Stomach (tissue), 8 donors: ENCODE measurements at regions not wholly inside any gene's neighbourhood (a gene's known extent, or its start where the extent isn't known, plus 50 kb on each side); places are given as distances from the start of the nearest gene placed in this dataset.
"Not testable (repeated sequence)": the region's sequence is repeated elsewhere in the genome, so short reads cannot be mapped to it uniquely, and the experiment has no call there.

Experiments used
- DNase-seq, 2 donors: peaks; one replicate each; pipeline versions ENCODE4 v3.0.0 to v3.0.0-alpha.2; 2013 to 2019
- H3K27ac ChIP-seq, 5 donors: fragments of 200-600 bp in 4 of 5; sonication (generic) in 4 of 5; one replicate each; pipeline ENCODE4 v1.5.1; 2013 to 2019; ENCODE audit warnings: mild to moderate bottlenecking in 1 of 5, moderate library complexity in 1 of 5
- H3K27me3 ChIP-seq, 3 donors: fragments of 200-600 bp; sonication (generic); one replicate each; pipeline ENCODE4 v1.5.1; 2017 to 2019; ENCODE audit warnings: mixed run types in 1 of 3
- H3K36me3 ChIP-seq, 4 donors: fragments of 200-600 bp; sonication (generic); 1 replicate in 3 of 4; 2 replicates in 1 of 4; pipeline ENCODE4 v1.5.1; 2016 to 2019
- H3K4me1 ChIP-seq, 4 donors: fragments of 200-600 bp; sonication (generic); one replicate each; pipeline ENCODE4 v1.5.1; 2016 to 2019
- H3K4me3 ChIP-seq, 4 donors: fragments of 200-600 bp; sonication (generic) in 3 of 4; one replicate each; pipeline ENCODE4 v1.5.1; 2016 to 2019; ENCODE audit warnings: mild to moderate bottlenecking in 1 of 4
- H3K9me3 ChIP-seq, 4 donors: fragments of 200-600 bp; sonication (generic); one replicate each; pipeline ENCODE4 v1.5.1; 2016 to 2019
- CTCF ChIP-seq, 7 experiments: fragments of 450-650 bp in 4 of 7; fragments of 200-600 bp in 3 of 7; sonication (generic) in 3 of 7; IDR thresholded peaks; one replicate each; pipeline ENCODE4 v1.5.1; 2016 to 2019; ENCODE audit warnings: antibody characterized with exemption in 7 of 7, control low read depth in 2 of 7, mild to moderate bottlenecking in 1 of 7
- EP300 ChIP-seq: sonication (generic); formaldehyde crosslinking; IDR thresholded peaks from one replicate; pipeline ENCODE4 v1.6.1; 2017; ENCODE audit warnings: antibody characterized with exemption
- POLR2A ChIP-seq, 4 donors: fragments of 450-650 bp; IDR thresholded peaks; one replicate each; pipeline ENCODE4 v1.6.1; 2016; ENCODE audit warnings: antibody characterized with exemption in 4 of 4, control low read depth in 2 of 4, mild to moderate bottlenecking in 1 of 4, moderate library complexity in 1 of 4
- POLR2AphosphoS5 ChIP-seq, 3 donors: sonication (generic); formaldehyde crosslinking; IDR thresholded peaks; one replicate each; pipeline ENCODE4 v1.6.1; 2016; ENCODE audit warnings: antibody characterized with exemption in 3 of 3
- WGBS, 5 donors: extraction: QIAGEN DNeasy Blood & Tissue Kit in 3 of 5; methylation state at CpG; one replicate each; pipeline versions ENCODE4 v1.1.5 to v1.1.7; 2013 to 2018; 5-methylcytosine and 5-hydroxymethylcytosine counted together
- intact Hi-C: fragments of 100-400 bp; cut with DNase I; formaldehyde crosslinking; loops from one replicate; pipeline ENCODE4 v1.15.1; 2023; ENCODE audit warnings: low total_unique reads
- donor health status: healthy with polysubstance abuse.
- donor health status: Bipolar disorder and iron deficiency.
- donor health status: healthy.

DNA sequence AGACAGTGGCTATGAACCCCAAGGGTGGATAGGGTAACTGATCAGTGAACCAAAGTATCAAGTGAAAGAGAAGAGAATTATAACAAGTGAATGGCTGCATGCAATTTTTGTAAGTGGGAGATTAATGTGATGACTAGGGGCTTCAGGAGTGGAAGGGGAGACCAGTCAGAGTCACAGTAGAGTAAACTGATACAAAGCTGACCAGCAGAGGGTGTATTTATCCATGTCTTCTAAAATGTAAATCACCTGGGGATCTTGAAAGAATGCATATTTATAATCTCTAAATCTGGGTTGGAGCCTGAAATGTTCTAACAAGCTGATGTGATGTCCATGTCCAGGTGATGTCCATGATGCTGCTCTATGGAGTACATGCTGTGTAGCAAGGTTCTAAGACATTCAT is 1351.3 kb upstream of the CHAC2 start:
- no peak for TF ChIP-seq POLR2A (IDR thresholded peaks at IDR 0.05)
- peak in 3 of 7 experiments; percentile 13 to 26 (median 13) for TF ChIP-seq CTCF (IDR thresholded peaks at IDR 0.05)
- H3K4me3 ChIP-seq: no peak overlapping the region
- peak in 1 of 2 donors; percentile 6 for DNase-seq
- no peaks in the 10 kb centered on the region for H3K36me3 ChIP-seq
- no peaks in the 10 kb centered on the region for H3K4me1 ChIP-seq
- H3K27me3 ChIP-seq: no peaks in the 10 kb centered on the region
- intact Hi-C loops: loop anchor here (10.0 kb wide), 1 partner anchor 558 kb away; no protein-coding TSS in a partner anchor
- H3K27ac ChIP-seq: no peak overlapping the region
- peaks cover 0 to 12% (median 10%) of the 10 kb centered on the region in 4 donors for H3K9me3 ChIP-seq

GRCh38 chr2:52414561-52415295 is 1352.9 kb upstream of the CHAC2 start:
- Histone ChIP-seq H3K27ac (no peak overlapping the region), H3K9me3 (peaks cover 0 to 4% (median 3%) of the 10 kb centered on the region in 4 donors), H3K36me3 (no peaks in the 10 kb centered on the region), H3K4me1 (no peaks in the 10 kb centered on the region), H3K4me3 (no peak overlapping the region), H3K27me3 (no peaks in the 10 kb centered on the region)
- DNase-seq: peak in 1 of 2 donors; percentile 12
- 29 to 39% (median 35%) methylated on average over 3 of the region's 3 CpGs for WGBS, 5 donors
- no peak for TF ChIP-seq CTCF (IDR thresholded peaks at IDR 0.05)
- no peak for TF ChIP-seq POLR2AphosphoS5 (IDR thresholded peaks at IDR 0.05)
- no peak for TF ChIP-seq EP300
- intact Hi-C loops: loop anchor here (10.0 kb wide), 1 partner anchor 560 kb away; no protein-coding TSS in a partner anchor

- WGBS, 5 donors: 56 to 68% (median 59%) methylated on average over 8 to 12 of the region's 12 CpGs
- intact Hi-C loops: loop anchor here (10.0 kb wide), 1 partner anchor 565 kb away; no protein-coding TSS in a partner anchor
- not testable (repeated sequence) for H3K36me3 ChIP-seq, H3K27me3 ChIP-seq, H3K4me1 ChIP-seq, DNase-seq, H3K9me3 ChIP-seq, H3K27ac ChIP-seq, H3K4me3 ChIP-seq
Measured at GRCh38 chr2:52409308-52410118, 1358.1 kb upstream of the CHAC2 start.

GRCh38 chr2:52405980-52406379 is 1361.6 kb upstream of the CHAC2 start:
- Histone ChIP-seq H3K27ac (no peak overlapping the region), H3K9me3 (no peaks in the 10 kb centered on the region), H3K4me3 (no peak overlapping the region), H3K4me1 (no peaks in the 10 kb centered on the region), H3K36me3 (no peaks in the 10 kb centered on the region), H3K27me3 (no peaks in the 10 kb centered on the region)
- intact Hi-C loops: no loop called here
- WGBS, 5 donors: 74 to 87% (median 84%) methylated on average over 1 of the region's 1 CpG
- no peak for TF ChIP-seq POLR2A (IDR thresholded peaks at IDR 0.05)
- TF ChIP-seq POLR2AphosphoS5 (IDR thresholded peaks at IDR 0.05): no peak
- peak in 1 of 2 donors; percentile 37 for DNase-seq

- TF ChIP-seq CTCF (IDR thresholded peaks at IDR 0.05) (no peak), POLR2A (IDR thresholded peaks at IDR 0.05) (no peak), POLR2AphosphoS5 (IDR thresholded peaks at IDR 0.05) (no peak), EP300 (no peak)
- H3K27ac ChIP-seq: no peak overlapping the region
- intact Hi-C loops: no loop called here
Measured at GRCh38 chr2:52404866-52405265, 1362.7 kb upstream of the CHAC2 start.

More at GRCh38 chr2:52404866-52405265, 1362.7 kb upstream of the CHAC2 start:
- peak in 1 of 2 donors; percentile 10 for DNase-seq
- no peaks in the 10 kb centered on the region for H3K36me3 ChIP-seq
- 63 to 82% (median 65%) methylated on average over 3 of the region's 3 CpGs for WGBS, 5 donors
- no peaks in the 10 kb centered on the region for H3K4me1 ChIP-seq
- H3K4me3 ChIP-seq: no peak overlapping the region
- no peaks in the 10 kb centered on the region for H3K27me3 ChIP-seq
- H3K9me3 ChIP-seq: no peaks in the 10 kb centered on the region
